HUES6 (cell line): ENCODE measurements at regions not wholly inside any gene's neighbourhood (a gene's known extent, or its start where the extent isn't known, plus 50 kb on each side); places are given as distances from the start of the nearest gene placed in this dataset.

Experiments
- H3K27ac ChIP-seq: 2 replicates; pipeline ENCODE4 v1.7.0; 2013; ENCODE audit warnings: low read depth, mild to moderate bottlenecking, low read length, inconsistent platforms
- H3K27me3 ChIP-seq: 2 replicates; pipeline ENCODE4 v1.6.1; 2013; ENCODE audit warnings: low read length; ENCODE audit not compliant: control insufficient read depth, insufficient read depth
- H3K36me3 ChIP-seq: 2 replicates; pipeline ENCODE4 v1.6.1; 2013; ENCODE audit warnings: low read length; ENCODE audit not compliant: control insufficient read depth, insufficient read depth
- H3K4me1 ChIP-seq: 2 replicates; pipeline ENCODE4 v1.6.1; 2013; ENCODE audit warnings: low read length; ENCODE audit not compliant: control insufficient read depth, insufficient read depth
- H3K4me3 ChIP-seq: 2 replicates; pipeline ENCODE4 v1.5.1; 2013; ENCODE audit warnings: low read depth, low read length
- H3K9ac ChIP-seq: one replicate; pipeline ENCODE4 v1.6.1; 2013; ENCODE audit warnings: mild to moderate bottlenecking, low read length
- H3K9me3 ChIP-seq: 2 replicates; pipeline ENCODE4 v1.6.1; 2013; ENCODE audit warnings: low read depth, low read length; ENCODE audit not compliant: control insufficient read depth, insufficient read depth

DNA sequence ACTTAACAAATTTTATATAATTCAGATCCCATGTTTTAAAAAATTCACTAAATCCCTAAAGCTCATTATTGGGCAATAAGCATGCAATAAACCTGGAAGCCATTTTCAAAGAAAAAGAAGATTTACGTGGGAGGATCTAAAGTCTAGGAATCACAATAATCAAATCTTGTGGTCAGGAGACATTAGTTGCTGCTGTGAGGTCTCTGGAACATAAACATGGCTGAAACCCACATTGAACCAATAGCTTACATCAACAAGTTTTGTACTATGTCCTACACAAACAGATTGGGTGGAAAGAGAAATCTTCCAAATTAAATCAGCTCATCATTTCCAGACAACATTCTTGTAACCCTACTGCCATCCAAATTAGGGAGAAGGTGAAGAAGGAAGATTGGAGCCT lies 121.9 kb upstream of the EPHA3 start:
- no peaks in the 10 kb centered on the region for H3K9me3 ChIP-seq
- no peak overlapping the region for H3K9ac ChIP-seq
- H3K27ac ChIP-seq = no peak overlapping the region
- H3K36me3 ChIP-seq = no peaks in the 10 kb centered on the region
- H3K4me1 ChIP-seq = no peaks in the 10 kb centered on the region; the same call in 1 of the 2 replicates
- no peak overlapping the region for H3K4me3 ChIP-seq
- no peaks in the 10 kb centered on the region for H3K27me3 ChIP-seq

DNA sequence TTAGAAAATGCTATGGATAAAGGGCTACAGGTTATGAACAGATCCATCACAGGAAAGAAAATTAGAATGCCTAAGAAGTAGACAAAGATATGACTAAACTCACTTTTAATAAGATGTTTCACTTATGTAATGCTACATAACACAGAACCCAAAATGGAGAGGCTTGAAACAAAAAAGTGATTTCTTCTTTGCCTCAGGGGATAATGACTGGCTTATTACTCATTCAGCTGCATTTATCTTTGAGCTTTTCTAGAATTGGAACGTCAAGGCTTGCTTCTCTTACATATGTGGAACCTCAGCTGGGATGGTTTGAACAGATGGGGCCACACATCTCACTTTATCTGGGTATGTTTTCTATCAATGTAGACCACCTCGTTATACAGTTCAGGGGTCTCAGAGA lies 120.6 kb upstream of the EPHA3 start:
- no peaks in the 10 kb centered on the region for H3K9me3 ChIP-seq
- H3K27ac ChIP-seq = no peak overlapping the region
- no peak overlapping the region for H3K4me3 ChIP-seq
- H3K9ac ChIP-seq = no peak overlapping the region
- no peaks in the 10 kb centered on the region for H3K27me3 ChIP-seq
- no peaks in the 10 kb centered on the region; the same call in 1 of the 2 replicates for H3K4me1 ChIP-seq
- no peaks in the 10 kb centered on the region for H3K36me3 ChIP-seq

DNA sequence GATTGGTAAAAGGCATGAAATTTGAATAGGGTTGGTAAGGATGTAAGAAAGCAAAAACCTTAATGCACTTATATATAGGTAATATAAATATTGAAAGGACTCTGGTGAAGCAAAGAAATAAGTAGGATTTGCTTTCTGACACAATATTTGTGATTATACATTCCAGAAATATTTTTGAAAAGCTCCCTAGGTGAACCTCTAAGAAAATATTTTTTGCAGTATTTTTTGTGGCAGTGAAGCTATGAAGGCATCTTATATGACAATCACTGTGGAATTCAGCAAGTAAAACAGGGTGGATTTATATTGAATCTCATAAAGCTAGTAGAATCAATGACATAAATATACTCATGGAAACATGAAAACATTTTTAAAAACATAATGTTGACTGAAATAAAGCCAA lies 119.6 kb upstream of the EPHA3 start:
- H3K9ac ChIP-seq = no peak overlapping the region
- H3K9me3 ChIP-seq = no peaks in the 10 kb centered on the region
- no peak overlapping the region for H3K27ac ChIP-seq
- no peak overlapping the region for H3K4me3 ChIP-seq
- no peaks in the 10 kb centered on the region; the same call in 1 of the 2 replicates for H3K4me1 ChIP-seq
- H3K27me3 ChIP-seq = no peaks in the 10 kb centered on the region
- no peaks in the 10 kb centered on the region for H3K36me3 ChIP-seq

DNA sequence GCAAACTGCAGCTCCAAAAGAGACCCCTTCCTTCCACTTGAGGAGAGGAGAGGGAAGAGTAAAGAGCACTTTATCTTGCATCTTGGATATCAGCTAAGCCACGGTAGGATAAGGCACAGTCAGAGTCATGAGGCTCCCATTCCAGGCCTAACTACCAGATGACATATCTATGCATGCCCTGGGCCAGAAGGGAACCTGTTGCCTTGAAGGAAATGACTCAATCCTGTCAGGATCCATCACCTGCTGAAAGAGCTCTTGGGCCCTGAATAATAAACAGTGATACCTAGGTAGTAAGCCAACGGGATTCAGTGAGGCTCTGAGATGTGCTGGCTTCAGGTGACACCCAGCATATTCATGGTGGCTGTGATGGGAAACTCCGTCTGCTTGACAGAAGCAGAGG lies 118.5 kb upstream of the EPHA3 start:
- no peaks in the 10 kb centered on the region for H3K27me3 ChIP-seq
- no peak overlapping the region for H3K4me3 ChIP-seq
- H3K4me1 ChIP-seq = peaks cover under 1% of the 10 kb centered on the region; the same call in 1 of the 2 replicates
- no peaks in the 10 kb centered on the region for H3K36me3 ChIP-seq
- H3K9me3 ChIP-seq = no peaks in the 10 kb centered on the region
- H3K27ac ChIP-seq = no peak overlapping the region
- no peak overlapping the region for H3K9ac ChIP-seq

DNA sequence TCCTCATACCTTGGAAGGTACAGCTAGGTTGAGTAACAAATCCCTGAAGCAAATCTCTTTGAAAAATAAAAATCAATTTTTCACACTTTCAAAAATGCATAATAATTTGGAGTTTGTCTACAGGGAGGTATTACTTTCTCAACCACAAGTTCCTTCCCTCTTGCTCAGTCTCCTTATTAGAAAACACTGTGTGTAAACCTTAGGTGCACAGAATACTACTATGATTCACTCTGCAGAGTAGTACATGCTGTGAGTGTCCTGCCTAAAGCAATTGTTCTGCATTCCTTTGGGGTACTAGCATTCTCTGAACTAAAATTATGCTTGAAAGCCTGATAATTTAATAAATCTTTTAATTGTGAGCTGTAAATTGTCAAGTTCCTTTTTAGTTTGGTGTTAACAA lies 115.9 kb upstream of the EPHA3 start:
- no peak overlapping the region for H3K9ac ChIP-seq
- H3K27me3 ChIP-seq = no peaks in the 10 kb centered on the region
- no peaks in the 10 kb centered on the region for H3K9me3 ChIP-seq
- peaks cover 6% of the 10 kb centered on the region; the same call in 1 of the 2 replicates for H3K4me1 ChIP-seq
- H3K36me3 ChIP-seq = no peaks in the 10 kb centered on the region
- no peak overlapping the region for H3K4me3 ChIP-seq
- no peak overlapping the region for H3K27ac ChIP-seq

DNA sequence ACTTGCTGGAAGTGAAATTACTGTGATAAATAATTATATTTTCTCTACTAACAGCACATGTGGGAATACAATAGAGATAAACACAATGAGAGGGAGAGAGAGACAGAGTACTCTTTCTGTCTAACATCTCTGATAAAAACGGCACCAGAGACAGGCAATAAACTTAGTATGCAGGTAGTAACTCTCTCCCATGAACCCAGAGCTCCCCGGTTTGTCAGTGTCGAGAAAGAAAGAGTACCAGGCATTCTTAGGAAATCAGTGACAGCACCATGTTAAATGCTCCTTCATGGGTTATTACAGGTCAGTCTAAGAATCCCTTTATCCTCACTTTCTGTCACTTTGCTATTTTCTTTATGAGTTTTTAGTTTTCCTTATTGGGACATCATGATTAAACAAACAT lies 110.7 kb upstream of the EPHA3 start:
- H3K27ac ChIP-seq = no peak overlapping the region
- H3K36me3 ChIP-seq = no peaks in the 10 kb centered on the region

DNA sequence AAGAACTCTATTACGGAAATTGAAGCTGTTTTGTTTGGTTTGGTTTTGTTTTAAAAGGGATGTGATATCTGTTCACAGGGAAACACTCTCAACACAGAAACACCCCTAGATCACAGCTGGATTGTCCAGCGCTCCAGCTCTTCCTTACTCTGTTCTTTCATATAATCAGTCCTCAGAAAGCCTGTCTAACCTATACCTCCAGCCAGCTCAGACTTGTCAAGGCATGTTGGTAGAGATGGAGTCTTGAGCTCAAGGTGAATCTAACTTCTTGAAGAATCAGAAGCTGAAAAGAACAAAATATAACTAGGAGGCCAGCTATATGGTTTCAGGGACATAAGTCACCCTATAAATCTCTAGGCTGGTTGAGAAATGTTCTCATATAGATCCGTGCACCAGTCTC lies 110.2 kb upstream of the EPHA3 start:
- Histone ChIP-seq H3K4me1 (peaks cover 6% of the 10 kb centered on the region; the same call in 1 of the 2 replicates), H3K9ac (no peak overlapping the region), H3K36me3 (no peaks in the 10 kb centered on the region), H3K27ac (no peak overlapping the region), H3K27me3 (no peaks in the 10 kb centered on the region), H3K4me3 (no peak overlapping the region), H3K9me3 (0 out of 2 replicates have a peak, but pooled peaks cover 6% of the 10 kb centered on the region)

More for the DNA sequence above, 110.7 kb upstream of the EPHA3 start:
- H3K27me3 ChIP-seq = no peaks in the 10 kb centered on the region
- H3K4me1 ChIP-seq = peaks cover 6% of the 10 kb centered on the region; the same call in 1 of the 2 replicates
- no peak overlapping the region for H3K4me3 ChIP-seq
- 0 out of 2 replicates have a peak, but pooled peaks cover 6% of the 10 kb centered on the region for H3K9me3 ChIP-seq
- H3K9ac ChIP-seq = no peak overlapping the region

DNA sequence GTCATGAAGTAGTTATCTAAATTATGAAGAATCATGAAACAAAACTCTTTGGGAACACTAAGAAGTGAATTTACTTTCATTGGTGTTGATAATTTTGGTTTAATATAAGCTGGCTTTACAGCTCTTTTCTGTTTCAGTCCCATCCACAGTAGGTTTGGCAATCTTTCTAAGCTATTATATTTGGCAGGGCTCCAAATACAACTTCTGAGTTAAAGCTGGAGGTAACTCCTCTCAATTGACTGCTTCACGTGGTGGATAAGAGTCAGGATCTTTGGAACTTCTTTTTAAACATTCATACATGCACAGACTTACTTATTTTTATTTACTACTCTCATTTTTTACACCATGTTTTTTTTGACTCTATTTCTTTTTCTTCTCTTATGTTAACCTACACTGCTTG lies 106.5 kb upstream of the EPHA3 start:
- no peaks in the 10 kb centered on the region for H3K36me3 ChIP-seq
- 0 out of 2 replicates have a peak, but pooled peaks cover 6% of the 10 kb centered on the region for H3K9me3 ChIP-seq
- no peak overlapping the region for H3K9ac ChIP-seq
- H3K27ac ChIP-seq = no peak overlapping the region
- no peak overlapping the region for H3K4me3 ChIP-seq
- H3K27me3 ChIP-seq = no peaks in the 10 kb centered on the region
- no peaks in the 10 kb centered on the region for H3K4me1 ChIP-seq

DNA sequence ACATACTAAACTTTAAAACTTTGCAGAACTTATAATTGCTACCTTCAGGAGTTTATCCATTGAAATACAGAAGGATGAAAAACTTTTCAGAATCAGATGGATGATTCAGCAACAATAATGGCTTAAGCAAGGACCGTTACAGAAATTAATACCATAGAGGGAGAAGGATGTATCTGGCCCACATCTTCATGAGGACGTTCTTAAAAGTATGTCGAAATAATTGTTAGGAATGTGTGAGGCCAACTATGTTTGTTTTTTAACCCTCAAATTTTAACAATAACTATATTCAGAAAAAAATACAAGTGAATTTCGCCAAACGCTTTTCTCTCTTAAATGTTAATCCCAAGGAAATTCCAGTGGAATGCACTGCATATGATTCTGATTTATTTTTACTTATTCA lies 105.2 kb upstream of the EPHA3 start:
- Histone ChIP-seq H3K4me3 (no peak overlapping the region), H3K9ac (no peak overlapping the region)

DNA sequence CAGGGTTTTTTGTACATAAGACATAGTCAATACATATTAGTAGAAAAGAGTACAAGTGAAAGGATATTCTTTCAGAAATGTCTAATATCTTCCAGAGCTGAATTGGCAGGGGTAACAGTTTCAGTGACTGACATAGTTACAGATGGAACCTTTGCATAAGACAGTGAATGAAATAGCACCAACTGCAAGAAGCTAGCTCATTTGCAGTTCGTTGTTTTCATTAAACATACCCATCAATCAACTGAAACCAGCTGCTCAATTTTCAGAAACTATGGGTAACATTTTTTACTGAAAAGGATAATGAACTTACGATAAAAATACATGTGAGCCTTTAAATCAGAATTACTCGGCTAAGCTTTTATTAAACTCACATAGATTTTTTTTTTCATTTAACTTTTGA lies 93.9 kb upstream of the EPHA3 start:
- Histone ChIP-seq H3K27me3 (no peaks in the 10 kb centered on the region), H3K36me3 (no peaks in the 10 kb centered on the region), H3K9ac (no peak overlapping the region), H3K4me1 (no peaks in the 10 kb centered on the region), H3K9me3 (no peaks in the 10 kb centered on the region), H3K4me3 (no peak overlapping the region), H3K27ac (no peak overlapping the region)

More for the DNA sequence above, 105.2 kb upstream of the EPHA3 start:
- Histone ChIP-seq H3K4me1 (no peaks in the 10 kb centered on the region), H3K27ac (no peak overlapping the region), H3K9me3 (0 out of 2 replicates have a peak, but pooled peaks cover 6% of the 10 kb centered on the region), H3K27me3 (no peaks in the 10 kb centered on the region), H3K36me3 (no peaks in the 10 kb centered on the region)

DNA sequence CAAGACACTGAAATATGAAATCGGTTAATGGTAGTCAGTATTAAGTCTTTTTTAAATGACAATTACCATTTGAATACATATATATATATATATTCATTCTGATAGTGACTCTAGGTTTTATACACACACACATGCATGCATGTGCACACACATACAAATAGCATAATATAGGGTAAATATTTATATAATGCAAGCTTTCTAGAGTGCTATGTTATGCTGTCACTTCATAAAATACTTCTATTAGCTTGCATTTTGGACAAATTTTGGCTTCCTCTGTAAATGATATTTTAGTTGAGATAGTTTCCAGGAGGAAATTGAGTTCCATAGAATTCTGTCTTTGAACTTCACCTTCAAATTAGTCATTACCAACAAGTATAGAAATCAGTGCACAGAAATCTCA lies 89.9 kb upstream of the EPHA3 start:
- Histone ChIP-seq H3K9ac (no peak overlapping the region), H3K4me1 (no peaks in the 10 kb centered on the region), H3K27ac (no peak overlapping the region), H3K9me3 (peaks cover 4% of the 10 kb centered on the region; the same call in 1 of the 2 replicates), H3K36me3 (no peaks in the 10 kb centered on the region), H3K27me3 (no peaks in the 10 kb centered on the region), H3K4me3 (no peak overlapping the region)

DNA sequence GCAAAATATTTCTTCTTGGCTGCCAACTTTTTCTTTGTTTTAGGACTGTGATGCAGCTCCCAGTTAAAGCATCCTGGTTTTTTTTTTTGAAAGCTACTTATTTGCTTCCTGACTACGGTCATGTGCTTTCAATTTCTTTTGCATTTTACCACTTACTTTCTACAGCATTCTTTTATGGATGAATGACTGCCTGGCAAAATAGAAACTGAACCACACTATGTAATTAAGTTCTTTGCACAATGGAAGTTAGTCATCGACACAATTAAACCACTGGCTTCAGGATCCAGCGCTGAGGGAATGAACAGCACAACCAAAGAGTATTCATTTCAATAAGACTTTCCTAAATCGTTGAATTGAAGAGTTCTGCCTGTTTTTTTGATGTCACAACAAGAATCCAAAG lies 82.2 kb upstream of the EPHA3 start:
- Histone ChIP-seq H3K9me3 (no peaks in the 10 kb centered on the region), H3K4me3 (no peak overlapping the region), H3K9ac (no peak overlapping the region), H3K4me1 (no peaks in the 10 kb centered on the region), H3K27me3 (no peaks in the 10 kb centered on the region), H3K27ac (no peak overlapping the region), H3K36me3 (no peaks in the 10 kb centered on the region)
